H9 (cell line): ENCODE measurements at regions not wholly inside any gene's neighbourhood (a gene's known extent, or its start where the extent isn't known, plus 50 kb on each side); places are given as distances from the start of the nearest gene placed in this dataset.

Experiments used
- DNase-seq: peaks from one replicate; pipeline ENCODE4 v3.0.0-alpha.2; 2017
- H2AFZ ChIP-seq: one replicate; pipeline ENCODE4 v1.6.1; 2013; ENCODE audit warnings: mild to moderate bottlenecking, low read length, control low read depth, moderate library complexity
- H2AK5ac ChIP-seq: 2 replicates; pipeline ENCODE4 v1.6.1; 2013; ENCODE audit warnings: low read length, control low read depth, mixed read lengths; ENCODE audit not compliant: insufficient read length
- H2BK120ac ChIP-seq: one replicate; pipeline ENCODE4 v1.6.1; 2013; ENCODE audit warnings: low read depth, mild to moderate bottlenecking, low read length, control low read depth, inconsistent platforms; ENCODE audit not compliant: poor library complexity, severe bottlenecking
- H2BK12ac ChIP-seq: 2 replicates; pipeline ENCODE4 v1.6.1; 2013; ENCODE audit warnings: low read length, control low read depth, mixed read lengths, low read depth; ENCODE audit not compliant: insufficient read length
- H2BK15ac ChIP-seq: 2 replicates; pipeline ENCODE4 v1.6.1; 2013; ENCODE audit warnings: low read depth, low read length, control low read depth
- H2BK20ac ChIP-seq: one replicate; pipeline ENCODE4 v1.6.1; 2013; ENCODE audit warnings: low read depth, mild to moderate bottlenecking, low read length, control low read depth, inconsistent platforms; ENCODE audit not compliant: poor library complexity, severe bottlenecking
- H2BK5ac ChIP-seq: 2 replicates; pipeline ENCODE4 v1.6.1; 2013; ENCODE audit warnings: low read length, control low read depth, mixed read lengths; ENCODE audit not compliant: insufficient read length
- H3K14ac ChIP-seq: 2 replicates; pipeline ENCODE4 v1.6.1; 2013; ENCODE audit warnings: low read length, control low read depth; ENCODE audit not compliant: insufficient read depth
- H3K18ac ChIP-seq: 2 replicates; pipeline ENCODE4 v1.6.1; 2013; ENCODE audit warnings: low read depth, mild to moderate bottlenecking, mixed read lengths, low read length, control low read depth; ENCODE audit not compliant: insufficient read length
- H3K23ac ChIP-seq: 2 replicates; pipeline ENCODE4 v1.6.1; 2013; ENCODE audit warnings: low read length, control low read depth, mixed read lengths, low read depth; ENCODE audit not compliant: insufficient read length
- H3K23me2 ChIP-seq: 2 replicates; pipeline ENCODE4 v1.6.1; 2013; ENCODE audit warnings: low read depth, mild to moderate bottlenecking, mixed read lengths, low read length, control low read depth; ENCODE audit not compliant: insufficient read length, poor library complexity, severe bottlenecking
- H3K27ac ChIP-seq: 2 replicates; pipeline ENCODE4 v1.5.1; 2013; ENCODE audit warnings: low read length, control low read depth, mixed read lengths, low read depth; ENCODE audit not compliant: insufficient read length
- H3K27me3 ChIP-seq: 2 replicates; pipeline ENCODE4 v1.6.1; 2013; ENCODE audit warnings: low read length, control low read depth, inconsistent platforms; ENCODE audit not compliant: insufficient read depth
- H3K4ac ChIP-seq: 2 replicates; pipeline ENCODE4 v1.6.1; 2013; ENCODE audit warnings: low read depth, mild to moderate bottlenecking, control low read depth, inconsistent platforms, low read length, moderate library complexity
- H3K4me1 ChIP-seq: 2 replicates; pipeline ENCODE4 v1.6.1; 2013; ENCODE audit warnings: low read length, control low read depth, inconsistent platforms; ENCODE audit not compliant: insufficient read depth
- H3K4me2 ChIP-seq: 2 replicates; pipeline ENCODE4 v1.6.1; 2013; ENCODE audit warnings: low read length, control low read depth, mixed read lengths; ENCODE audit not compliant: insufficient read length, insufficient read depth
- H3K56ac ChIP-seq: 2 replicates; pipeline ENCODE4 v1.6.1; 2013; ENCODE audit warnings: low read depth, mild to moderate bottlenecking, mixed read lengths, low read length, control low read depth; ENCODE audit not compliant: insufficient read length
- H3K79me1 ChIP-seq: 2 replicates; pipeline ENCODE4 v1.6.1; 2013; ENCODE audit warnings: low read depth, mild to moderate bottlenecking, moderate library complexity, low read length, control low read depth, inconsistent platforms; ENCODE audit not compliant: insufficient read depth, poor library complexity, severe bottlenecking
- H3K79me2 ChIP-seq: 2 replicates; pipeline ENCODE4 v1.6.1; 2013; ENCODE audit warnings: low read length, control low read depth, inconsistent platforms; ENCODE audit not compliant: insufficient read depth
- H3K9ac ChIP-seq: 2 replicates; pipeline ENCODE4 v1.6.1; 2013; ENCODE audit warnings: low read length, control low read depth, mixed read lengths; ENCODE audit not compliant: insufficient read length; ENCODE audit errors: extremely low read depth
- H3K9me3 ChIP-seq: one replicate; pipeline ENCODE4 v1.6.1; 2013; ENCODE audit warnings: low read depth, low read length, inconsistent platforms; ENCODE audit not compliant: control insufficient read depth
- H3T11ph ChIP-seq: one replicate; pipeline ENCODE4 v1.6.1; 2013; ENCODE audit warnings: mild to moderate bottlenecking, low read length, control low read depth, inconsistent platforms
- H4K20me1 ChIP-seq: one replicate; pipeline ENCODE4 v1.6.1; 2013; ENCODE audit not compliant: control insufficient read depth, insufficient read length, insufficient read depth
- H4K5ac ChIP-seq: 2 replicates; pipeline ENCODE4 v1.6.1; 2013; ENCODE audit warnings: low read depth, mild to moderate bottlenecking, mixed read lengths, low read length, control low read depth; ENCODE audit not compliant: insufficient read length
- H4K8ac ChIP-seq: replicated peaks from 2 replicates; pipeline ENCODE4 v1.6.1; 2013; ENCODE audit warnings: low read length, control low read depth, mixed read lengths, low read depth; ENCODE audit not compliant: insufficient read length
- H4K91ac ChIP-seq: 2 replicates; pipeline ENCODE4 v1.6.1; 2013; ENCODE audit warnings: low read depth, mild to moderate bottlenecking, moderate library complexity, mixed read lengths, low read length, control low read depth; ENCODE audit not compliant: insufficient read length
- H3K27ac Mint-ChIP-seq, 3 experiments: 2 replicates in 2 of 3; 3 replicates in 1 of 3; pipeline ENCODE4 v1.8.0; 2020 to 2021; ENCODE audit warnings: mixed read lengths in 3 of 3, mild to moderate bottlenecking in 1 of 3, moderate library complexity in 1 of 3
- H3K27me3 Mint-ChIP-seq: 2 replicates; pipeline ENCODE4 v1.8.0; 2021; ENCODE audit warnings: low read depth, mild to moderate bottlenecking, moderate library complexity, mixed read lengths
- H3K36me3 Mint-ChIP-seq, 3 experiments: 2 replicates in 2 of 3; 3 replicates in 1 of 3; pipeline ENCODE4 v1.8.0; 2020 to 2021; ENCODE audit warnings: low read depth in 3 of 3, mixed read lengths in 3 of 3; ENCODE audit not compliant: insufficient read depth in 1 of 3
- H3K4me1 Mint-ChIP-seq, 2 experiments: 2 replicates each; pipeline ENCODE4 v1.8.0; 2020; ENCODE audit warnings: mixed read lengths in 2 of 2
- H3K4me3 Mint-ChIP-seq, 2 experiments: 2 replicates in 1 of 2; 3 replicates in 1 of 2; pipeline ENCODE4 v1.8.0; 2020 to 2021; ENCODE audit warnings: mild to moderate bottlenecking in 2 of 2, mixed read lengths in 2 of 2, moderate library complexity in 1 of 2
- H3K9me3 Mint-ChIP-seq, 2 experiments: 2 replicates in 1 of 2; 3 replicates in 1 of 2; pipeline ENCODE4 v1.8.0; 2020; ENCODE audit warnings: mild to moderate bottlenecking in 2 of 2, mixed read lengths in 2 of 2, moderate library complexity in 1 of 2
- WGBS: extraction: QIAGEN DNeasy Blood & Tissue Kit; methylation state at CpG from one replicate; pipeline ENCODE4 v1.1.7; 2013; ENCODE audit warnings: missing lambda C conversion rate, low lambda C conversion rate, mixed read lengths; ENCODE audit not compliant: insufficient read length; ENCODE audit errors: extremely low coverage; 5-methylcytosine and 5-hydroxymethylcytosine counted together
- TF ChIP-seq, protein P1 (sequence below): fragments of 200-600 bp; sonication (generic); conservative IDR thresholded peaks from 3 replicates; pipeline ENCODE4 v1.8.0; 2021; ENCODE audit warnings: antibody characterized with exemption, mild to moderate bottlenecking

DNA sequence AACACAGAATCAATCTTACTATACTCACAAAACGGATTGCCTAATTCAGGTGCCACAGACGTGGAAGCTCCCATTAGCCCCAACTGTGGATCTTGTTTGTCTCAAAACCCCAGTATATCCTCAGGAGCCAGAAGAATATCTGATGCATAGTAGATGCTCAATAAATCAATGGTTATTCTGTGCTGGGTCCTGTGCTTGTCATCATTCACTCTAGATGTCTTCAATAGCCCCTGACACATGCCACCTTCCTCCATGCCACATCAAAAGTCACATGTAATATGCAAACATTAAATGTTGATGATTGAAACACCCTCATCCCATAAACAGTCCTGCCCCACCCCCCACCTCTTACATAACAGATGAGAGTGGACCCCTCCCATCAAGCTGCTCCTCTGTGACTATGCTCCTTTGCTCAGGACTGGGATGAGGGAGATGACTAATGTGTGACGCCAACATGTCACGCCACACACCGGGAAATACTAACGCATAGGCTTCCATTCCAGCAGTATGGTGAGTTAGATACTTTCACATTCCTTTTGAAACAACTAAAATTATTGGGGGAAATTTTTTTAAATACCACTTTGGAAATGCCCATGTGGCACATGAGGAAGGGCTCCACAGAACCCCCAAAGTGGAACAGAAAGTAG lies 267.6 kb upstream of the SDK2 start:
- Histone ChIP-seq H2BK12ac (no peak overlapping the region), H3K4me1 (no peaks in the 10 kb centered on the region), H3K9me3 (no peaks in the 10 kb centered on the region), H2BK120ac (no peak overlapping the region), H3K4ac (no peak overlapping the region), H2BK5ac (no peak overlapping the region), H3K18ac (no peak overlapping the region), H3K23ac (no peak overlapping the region), H2AFZ (no peak overlapping the region), H3K27ac (no peak overlapping the region), H4K20me1 (no peaks in the 10 kb centered on the region), H2AK5ac (no peak overlapping the region), H2BK15ac (no peak overlapping the region), H3K79me2 (no peaks in the 10 kb centered on the region), H3K23me2 (no peaks in the 10 kb centered on the region), H3T11ph (no peak overlapping the region), H4K8ac (no peak overlapping the region), H2BK20ac (no peak overlapping the region), H3K4me2 (no peak overlapping the region), H3K14ac (no peak overlapping the region), H4K91ac (no peak overlapping the region), H3K9ac (no peak overlapping the region), H3K79me1 (no peaks in the 10 kb centered on the region), H3K27me3 (peaks cover 8% of the 10 kb centered on the region; the same call in 1 of the 2 replicates), H3K56ac (no peak overlapping the region), H4K5ac (no peak overlapping the region)
- Mint-ChIP-seq H3K4me3 (no peak overlapping the region), H3K27me3 (peaks cover 87% of the 10 kb centered on the region), H3K4me1 (peaks cover 0 to 3% of the 10 kb centered on the region in 2 experiments; a peak in 1 of 4 replicates), H3K9me3 (peaks cover 7 to 8% of the 10 kb centered on the region in 2 experiments; a peak in 4 of 5 replicates), H3K27ac (no peak overlapping the region), H3K36me3 (no peaks in the 10 kb centered on the region)
- DNase-seq, result no peak
- TF ChIP-seq, protein P1, sequence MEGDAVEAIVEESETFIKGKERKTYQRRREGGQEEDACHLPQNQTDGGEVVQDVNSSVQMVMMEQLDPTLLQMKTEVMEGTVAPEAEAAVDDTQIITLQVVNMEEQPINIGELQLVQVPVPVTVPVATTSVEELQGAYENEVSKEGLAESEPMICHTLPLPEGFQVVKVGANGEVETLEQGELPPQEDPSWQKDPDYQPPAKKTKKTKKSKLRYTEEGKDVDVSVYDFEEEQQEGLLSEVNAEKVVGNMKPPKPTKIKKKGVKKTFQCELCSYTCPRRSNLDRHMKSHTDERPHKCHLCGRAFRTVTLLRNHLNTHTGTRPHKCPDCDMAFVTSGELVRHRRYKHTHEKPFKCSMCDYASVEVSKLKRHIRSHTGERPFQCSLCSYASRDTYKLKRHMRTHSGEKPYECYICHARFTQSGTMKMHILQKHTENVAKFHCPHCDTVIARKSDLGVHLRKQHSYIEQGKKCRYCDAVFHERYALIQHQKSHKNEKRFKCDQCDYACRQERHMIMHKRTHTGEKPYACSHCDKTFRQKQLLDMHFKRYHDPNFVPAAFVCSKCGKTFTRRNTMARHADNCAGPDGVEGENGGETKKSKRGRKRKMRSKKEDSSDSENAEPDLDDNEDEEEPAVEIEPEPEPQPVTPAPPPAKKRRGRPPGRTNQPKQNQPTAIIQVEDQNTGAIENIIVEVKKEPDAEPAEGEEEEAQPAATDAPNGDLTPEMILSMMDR, result no peak
- WGBS, result no CpG with 5 or more reads among the region's 6 CpGs
